Astrocyte (in vitro differentiated cells and primary cell): ENCODE measurements at regions not wholly inside any gene's neighbourhood (a gene's known extent, or its start where the extent isn't known, plus 50 kb on each side); places are given as distances from the start of the nearest gene placed in this dataset.
"Not testable (repeated sequence)": the region's sequence is repeated elsewhere in the genome, so short reads cannot be mapped to it uniquely, and the experiment has no call there.

Experiments
- DNase-seq: peaks from one replicate; pipeline ENCODE4 v3.0.0-alpha.2; 2010; ENCODE audit warnings: low read depth
- FAIRE-seq: peaks from 2 replicates; lab custom pipeline; 2011; peaks lifted over from hg19 to GRCh38; lab: Jason Lieb, UNC
- H2AFZ ChIP-seq: 2 replicates; pipeline ENCODE4 v1.6.0; 2012; ENCODE audit warnings: low read depth, low read length, inconsistent platforms
- H3K27ac ChIP-seq: 2 replicates; pipeline ENCODE4 v1.5.1; 2011; ENCODE audit warnings: low read depth, low read length, inconsistent platforms
- H3K27me3 ChIP-seq: 2 replicates; pipeline ENCODE4 v1.6.0; 2011; ENCODE audit warnings: low read length, inconsistent platforms; ENCODE audit not compliant: insufficient read depth
- H3K36me3 ChIP-seq: 2 replicates; pipeline ENCODE4 v1.5.1; 2011; ENCODE audit warnings: low read length, inconsistent platforms; ENCODE audit not compliant: insufficient read depth
- H3K4me1 ChIP-seq: 2 replicates; pipeline ENCODE4 v1.5.1; 2011; ENCODE audit warnings: low read length, inconsistent platforms; ENCODE audit not compliant: insufficient read depth
- H3K4me2 ChIP-seq: 2 replicates; pipeline ENCODE4 v1.6.0; 2012; ENCODE audit warnings: low read length, inconsistent platforms
- H3K4me3 ChIP-seq: 2 replicates; pipeline ENCODE4 v1.5.1; 2011; ENCODE audit warnings: low read depth, mild to moderate bottlenecking, low read length, inconsistent platforms; ENCODE audit not compliant: insufficient read depth
- H3K79me2 ChIP-seq: 2 replicates; pipeline ENCODE4 v1.6.0; 2012; ENCODE audit warnings: mild to moderate bottlenecking, low read length, inconsistent platforms; ENCODE audit not compliant: insufficient read depth
- H3K9ac ChIP-seq: 2 replicates; pipeline ENCODE4 v1.6.0; 2012; ENCODE audit warnings: mild to moderate bottlenecking, low read length, inconsistent platforms
- H3K9me3 ChIP-seq: 2 replicates; pipeline ENCODE4 v1.5.1; 2012; ENCODE audit warnings: low read depth, mild to moderate bottlenecking, low read length, inconsistent platforms; ENCODE audit not compliant: insufficient read depth
- H4K20me1 ChIP-seq: 2 replicates; pipeline ENCODE4 v1.6.0; 2012; ENCODE audit warnings: low read length, inconsistent platforms; ENCODE audit not compliant: insufficient read depth
- H3K27ac Mint-ChIP-seq: one replicate; pipeline ENCODE4 v1.8.0; 2021; ENCODE audit warnings: mild to moderate bottlenecking, mixed read lengths; ENCODE audit not compliant: unreplicated experiment
- H3K27me3 Mint-ChIP-seq: one replicate; pipeline ENCODE4 v1.8.0; 2021; ENCODE audit warnings: low read depth, mixed read lengths; ENCODE audit not compliant: unreplicated experiment
- H3K36me3 Mint-ChIP-seq: one replicate; pipeline ENCODE4 v1.8.0; 2021; ENCODE audit warnings: low read depth, mixed read lengths; ENCODE audit not compliant: unreplicated experiment
- H3K4me1 Mint-ChIP-seq: one replicate; pipeline ENCODE4 v1.8.0; 2021; ENCODE audit warnings: low read depth, mixed read lengths; ENCODE audit not compliant: unreplicated experiment
- H3K4me3 Mint-ChIP-seq: one replicate; pipeline ENCODE4 v1.8.0; 2021; ENCODE audit warnings: mild to moderate bottlenecking, moderate library complexity, mixed read lengths; ENCODE audit not compliant: unreplicated experiment
- H3K9me3 Mint-ChIP-seq: one replicate; pipeline ENCODE4 v1.8.0; 2021; ENCODE audit warnings: mild to moderate bottlenecking, mixed read lengths; ENCODE audit not compliant: unreplicated experiment
- CTCF ChIP-seq: IDR thresholded peaks from 2 replicates; pipeline ENCODE4 v1.5.1; 2011; ENCODE audit warnings: low read depth, mild to moderate bottlenecking, inconsistent platforms, low read length, moderate library complexity; ENCODE audit not compliant: insufficient read depth
- EZH2 ChIP-seq: IDR thresholded peaks from 2 replicates; pipeline ENCODE4 v1.6.1; 2012; ENCODE audit warnings: mild to moderate bottlenecking, low read length, inconsistent platforms; ENCODE audit not compliant: insufficient read depth

GRCh38 chr3:106317141-106318055, 448.6 kb upstream of the CBLB start:
- Mint-ChIP-seq H3K4me3 (no peak overlapping the region), H3K27me3 (no peaks in the 10 kb centered on the region), H3K27ac (no peak overlapping the region), H3K9me3 (peaks cover 1% of the 10 kb centered on the region), H3K4me1 (peaks cover 9% of the 10 kb centered on the region), H3K36me3 (no peaks in the 10 kb centered on the region)
- Histone ChIP-seq H3K9me3 (no peaks in the 10 kb centered on the region), H3K27ac (no peak overlapping the region), H4K20me1 (no peaks in the 10 kb centered on the region), H3K79me2 (no peaks in the 10 kb centered on the region), H2AFZ (no peak overlapping the region), H3K9ac (no peak overlapping the region), H3K36me3 (no peaks in the 10 kb centered on the region), H3K4me2 (no peak overlapping the region), H3K4me3 (no peak overlapping the region), H3K4me1 (no peaks in the 10 kb centered on the region), H3K27me3 (no peaks in the 10 kb centered on the region)
- DNase-seq = no peak
- no peak for TF ChIP-seq EZH2
- no peak for TF ChIP-seq CTCF
- no peak for FAIRE-seq

- not testable (repeated sequence) for H3K4me3 ChIP-seq, H3K36me3 ChIP-seq, H3K9ac ChIP-seq, H3K9me3 ChIP-seq, H3K4me3 Mint-ChIP-seq, H3K4me2 ChIP-seq, H4K20me1 ChIP-seq, H3K79me2 ChIP-seq, DNase-seq, H3K4me1 Mint-ChIP-seq, H3K27ac ChIP-seq, H3K4me1 ChIP-seq, H3K27ac Mint-ChIP-seq, H3K27me3 ChIP-seq, H3K9me3 Mint-ChIP-seq, FAIRE-seq, H3K36me3 Mint-ChIP-seq, H2AFZ ChIP-seq, H3K27me3 Mint-ChIP-seq
These were observed 452.6 kb upstream of the CBLB start for GRCh38 chr3:106321438-106321837.

- Mint-ChIP-seq H3K4me3 (no peak overlapping the region), H3K27me3 (no peaks in the 10 kb centered on the region), H3K9me3 (no peaks in the 10 kb centered on the region), H3K4me1 (peaks cover 14% of the 10 kb centered on the region), H3K27ac (no peak overlapping the region), H3K36me3 (no peaks in the 10 kb centered on the region)
- FAIRE-seq (no peak), DNase-seq (peak; percentile 68)
- TF ChIP-seq EZH2 (no peak), CTCF (no peak)
- Histone ChIP-seq H3K79me2 (no peaks in the 10 kb centered on the region), H3K4me1 (no peaks in the 10 kb centered on the region), H3K9me3 (peaks cover 9% of the 10 kb centered on the region), H3K27ac (no peak overlapping the region), H3K27me3 (no peaks in the 10 kb centered on the region), H3K4me2 (no peak overlapping the region), H4K20me1 (no peaks in the 10 kb centered on the region), H2AFZ (no peak overlapping the region), H3K9ac (no peak overlapping the region), H3K36me3 (no peaks in the 10 kb centered on the region), H3K4me3 (no peak overlapping the region)
These were observed 454.8 kb upstream of the CBLB start for GRCh38 chr3:106323586-106323985.
